K562 (cell line): ENCODE measurements at regions not wholly inside any gene's neighbourhood (a gene's known extent, or its start where the extent isn't known, plus 50 kb on each side); places are given as distances from the start of the nearest gene placed in this dataset.
"Not testable (repeated sequence)": the region's sequence is repeated elsewhere in the genome, so short reads cannot be mapped to it uniquely, and the experiment has no call there.

Experiments used
- ATAC-seq: fragments of 200-7000 bp; cut with Tn5 transposase; 3 replicates; pipeline ENCODE4 v1.9.1; 2020; ENCODE audit warnings: moderate library complexity
- BruUV-seq: library from RNA; stranded (reverse); fragments of 400-500 nt; replicated peaks from 2 replicates; lab custom pipeline; 2021; lab: Mats Ljungman, UMichigan
- CTCF ChIA-PET: fragments of 300-600 bp; formaldehyde crosslinking; extraction: SDS; loops from one replicate; lab custom pipeline; 2021; ENCODE audit warnings: low intra/inter-chr PET ratio; lab: Yijun Ruan, JAX
- POLR2A ChIA-PET: fragments of 300-600, 350-650 bp; sonication (Branson Sonifier 250); formaldehyde crosslinking; extraction: SDS; loops from one replicate; lab custom pipeline; 2021; ENCODE audit warnings: antibody characterized with exemption, inconsistent platforms; lab: Yijun Ruan, JAX
- DNase-seq, 4 experiments: peaks; one replicate each; pipeline versions ENCODE4 v3.0.0 to v3.0.0-alpha.2; 2011 to 2018; ENCODE audit warnings: low spot score in 3 of 4, mixed read lengths in 3 of 4; ENCODE audit errors: extremely low read depth in 1 of 4
- FAIRE-seq: peaks from 2 replicates; lab custom pipeline; 2011; peaks lifted over from hg19 to GRCh38; lab: Jason Lieb, UNC
- H2AFZ ChIP-seq: 2 replicates; pipeline ENCODE4 v1.6.0; 2011; ENCODE audit warnings: low read depth, low read length, control low read depth, inconsistent platforms
- H3K27ac ChIP-seq: fragments of 200-600 bp; 3 replicates; pipeline ENCODE4 v1.8.0; 2011; ENCODE audit warnings: low read depth, mild to moderate bottlenecking, control low read depth, inconsistent platforms, low read length, moderate library complexity, mixed read lengths; ENCODE audit errors: extremely low read depth
- H3K27me3 ChIP-seq, 2 experiments: fragments of 300-600 bp in 1 of 2; 2 replicates in 1 of 2; 3 replicates in 1 of 2; pipeline versions ENCODE4 v1.6.0 to v1.8.0; 2011; ENCODE audit warnings: inconsistent platforms in 2 of 2, low read length in 2 of 2, mild to moderate bottlenecking in 1 of 2, mixed read lengths in 1 of 2, moderate library complexity in 1 of 2; ENCODE audit not compliant: control insufficient read depth in 2 of 2, insufficient read depth in 2 of 2
- H3K36me3 ChIP-seq: fragments of 300-600 bp; 3 replicates; pipeline ENCODE4 v1.8.0; 2011; ENCODE audit warnings: mild to moderate bottlenecking, low read length, inconsistent platforms; ENCODE audit not compliant: control insufficient read depth, insufficient read depth
- H3K4me1 ChIP-seq, 2 experiments: fragments of 200-600 bp in 1 of 2; replicated peaks in 1 of 2; 2 replicates in 1 of 2; 3 replicates in 1 of 2; pipeline versions ENCODE4 v1.5.1 to v1.8.0; 2011; ENCODE audit warnings: inconsistent platforms in 2 of 2, low read length in 2 of 2, mild to moderate bottlenecking in 1 of 2, mixed read lengths in 1 of 2, moderate library complexity in 1 of 2; ENCODE audit not compliant: control insufficient read depth in 2 of 2, insufficient read depth in 2 of 2
- H3K4me2 ChIP-seq: 2 replicates; pipeline ENCODE4 v1.6.1; 2011; ENCODE audit warnings: low read length, control low read depth, inconsistent platforms, mixed read lengths; ENCODE audit not compliant: insufficient read depth
- H3K4me3 ChIP-seq: fragments of 200-600 bp; sonication (generic), shearing (Covaris generic); 2 replicates; pipeline ENCODE4 v1.5.1; 2016; ENCODE audit warnings: control low read depth, inconsistent platforms
- H3K79me2 ChIP-seq: fragments of 200-600 bp; 3 replicates; pipeline ENCODE4 v1.8.0; 2011; ENCODE audit warnings: low read length, inconsistent platforms; ENCODE audit not compliant: control insufficient read depth, insufficient read depth
- H3K9ac ChIP-seq, 2 experiments: 2 replicates each; pipeline versions ENCODE4 v1.6.0 to v1.6.1; 2011; ENCODE audit warnings: low read depth in 2 of 2, low read length in 2 of 2, control low read depth in 1 of 2, inconsistent platforms in 1 of 2, mild to moderate bottlenecking in 1 of 2, mixed read lengths in 1 of 2; ENCODE audit not compliant: insufficient read depth in 1 of 2
- H3K9me1 ChIP-seq: one replicate; pipeline ENCODE4 v1.6.0; 2011; ENCODE audit warnings: inconsistent platforms, mild to moderate bottlenecking, low read length, moderate library complexity; ENCODE audit not compliant: control insufficient read depth, insufficient read depth
- H3K9me3 ChIP-seq: replicated peaks from 2 replicates; pipeline ENCODE4 v1.5.1; 2011; ENCODE audit warnings: low read depth, low read length, inconsistent platforms; ENCODE audit not compliant: control insufficient read depth, insufficient read depth
- H4K20me1 ChIP-seq: replicated peaks from 2 replicates; pipeline ENCODE4 v1.6.1; 2011; ENCODE audit warnings: low read length, inconsistent platforms, mixed read lengths; ENCODE audit not compliant: control insufficient read depth, insufficient read depth
- WGBS: fragments of 100-300 bp; shearing (Covaris generic); methylation state at CpG from one replicate; pipeline ENCODE4 v1.1.6; 2016; ENCODE audit warnings: low coverage, mixed read lengths; ENCODE audit not compliant: insufficient coverage; ENCODE audit errors: missing lambda C conversion rate; 5-methylcytosine and 5-hydroxymethylcytosine counted together
- in situ Hi-C: fragments of 300-500 bp; cut with MboI; formaldehyde crosslinking; loops from 4 replicates; pipeline ENCODE4 v1.15.0; 2018; ENCODE audit warnings: inconsistent platforms, mixed read lengths
- intact Hi-C: fragments of 100-400 bp; cut with micrococcal nuclease; formaldehyde crosslinking; loops from 2 replicates; pipeline ENCODE4 v1.14.2; 2022

DNA sequence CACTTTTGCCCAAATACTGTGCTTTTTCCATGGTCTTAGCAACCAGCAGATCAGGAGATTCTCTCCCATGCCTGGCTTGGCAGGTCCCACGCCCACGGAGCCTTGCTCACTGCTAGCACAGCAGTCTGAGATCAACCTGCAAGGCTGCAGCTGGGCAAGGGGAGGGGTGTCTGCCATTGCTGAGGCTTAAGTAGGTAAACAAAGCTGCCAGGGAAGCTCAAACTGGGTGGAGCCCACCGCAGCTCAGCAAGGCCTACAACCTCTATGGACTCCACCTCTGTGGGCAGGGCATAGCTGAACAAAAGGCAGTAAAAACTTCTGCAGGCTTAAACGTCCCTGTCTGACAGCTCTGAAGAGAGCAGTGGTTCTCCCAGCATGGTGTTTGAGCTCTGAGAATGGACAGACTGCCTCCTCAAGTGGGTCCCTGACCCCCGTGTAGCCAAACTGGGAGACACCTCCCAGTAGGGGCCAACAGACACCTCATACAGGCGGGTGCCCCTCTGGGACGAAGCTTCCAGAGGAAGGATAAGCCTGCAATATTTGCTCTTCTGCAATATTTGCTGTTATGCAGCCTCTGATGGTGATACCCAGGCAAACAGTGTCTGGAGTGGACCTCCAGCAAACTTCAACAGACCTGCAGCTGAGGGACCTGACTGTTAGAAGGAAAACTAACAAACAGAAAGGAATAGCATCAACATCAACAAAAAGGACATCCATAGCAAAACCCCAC, 132.8 kb upstream of the STARD13 start:
- DNase-seq, H3K9me3 ChIP-seq, POLR2A ChIA-PET, intact Hi-C loops, H2AFZ ChIP-seq, FAIRE-seq, H3K27ac ChIP-seq, H3K27me3 ChIP-seq, H4K20me1 ChIP-seq, CTCF ChIA-PET, H3K4me2 ChIP-seq, BruUV-seq, H3K4me1 ChIP-seq, in situ Hi-C loops, ATAC-seq, H3K36me3 ChIP-seq, H3K4me3 ChIP-seq, H3K9ac ChIP-seq, H3K9me1 ChIP-seq, H3K79me2 ChIP-seq: not testable (repeated sequence)
- WGBS, result 0% methylated on average over 7 of the region's 7 CpGs

DNA sequence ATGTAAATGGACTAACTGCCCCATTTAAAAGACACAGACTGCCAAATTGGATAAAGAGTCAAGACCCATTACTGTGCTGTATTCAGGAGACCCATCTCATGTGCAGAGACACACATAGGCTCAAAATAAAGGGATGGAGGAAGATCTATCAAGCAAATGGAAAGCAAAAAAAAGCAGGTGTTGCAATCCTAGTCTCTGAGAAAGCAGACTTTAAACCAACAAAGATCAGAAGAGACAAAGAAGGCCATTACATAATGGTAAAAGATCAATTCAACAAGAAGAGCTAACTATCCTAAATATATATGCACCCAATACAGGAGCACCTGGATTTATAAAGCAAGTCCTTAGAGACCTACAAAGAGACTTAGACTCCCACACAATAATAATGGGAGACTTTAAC, 134.6 kb upstream of the STARD13 start:
- H3K27ac ChIP-seq, H3K79me2 ChIP-seq, DNase-seq, H3K9me3 ChIP-seq, H3K9me1 ChIP-seq, H3K4me1 ChIP-seq, H3K9ac ChIP-seq, H3K36me3 ChIP-seq, H4K20me1 ChIP-seq, POLR2A ChIA-PET, H3K4me2 ChIP-seq, in situ Hi-C loops, ATAC-seq, H2AFZ ChIP-seq, intact Hi-C loops, H3K27me3 ChIP-seq, FAIRE-seq, BruUV-seq, H3K4me3 ChIP-seq, CTCF ChIA-PET: not testable (repeated sequence)
